H1 (cell line): ENCODE measurements at regions not wholly inside any gene's neighbourhood (a gene's known extent, or its start where the extent isn't known, plus 50 kb on each side); places are given as distances from the start of the nearest gene placed in this dataset.

Experiments
- EP300 ChIP-seq, 2 experiments: IDR thresholded peaks; 1 replicate in 1 of 2; 2 replicates in 1 of 2; pipeline ENCODE4 v1.6.1; 2011 to 2012; ENCODE audit warnings: low read depth in 2 of 2, low read length in 2 of 2, mild to moderate bottlenecking in 2 of 2, borderline replicate concordance in 1 of 2, inconsistent platforms in 1 of 2, moderate library complexity in 1 of 2
- JUND ChIP-seq: IDR thresholded peaks from 2 replicates; pipeline ENCODE4 v1.6.1; 2011; ENCODE audit warnings: mild to moderate bottlenecking, improper control_type of control experiment, low read length
- KDM1A ChIP-seq: fragments of 200-600, 300-600 bp; sonication (generic); IDR thresholded peaks from 2 replicates; pipeline ENCODE4 v1.7.1; 2016; ENCODE audit warnings: mild to moderate bottlenecking, low read length, borderline replicate concordance
- POLR2A ChIP-seq, 2 experiments: IDR thresholded peaks; 1 replicate in 1 of 2; 2 replicates in 1 of 2; pipeline ENCODE4 v1.6.1; 2011; ENCODE audit warnings: low read depth in 2 of 2, low read length in 2 of 2, mild to moderate bottlenecking in 2 of 2; ENCODE audit errors: control extremely low read depth in 1 of 2
- POLR2AphosphoS5 ChIP-seq: IDR thresholded peaks from 2 replicates; pipeline ENCODE4 v1.6.1; 2011; ENCODE audit warnings: low read depth, low read length
- RFX5 ChIP-seq: IDR thresholded peaks from 2 replicates; pipeline ENCODE4 v1.6.1; 2011; ENCODE audit warnings: low read depth, low read length, improper control_type of control experiment, borderline replicate concordance
- RNF2 ChIP-seq: fragments of 200-900, 300-1000 bp; sonication (generic); IDR thresholded peaks from 2 replicates; pipeline ENCODE4 v1.7.1; 2016; ENCODE audit warnings: borderline replicate concordance, low read depth, mild to moderate bottlenecking, antibody characterized with exemption, low read length; ENCODE audit not compliant: poor library complexity, severe bottlenecking; ENCODE audit errors: missing control alignments
- TBP ChIP-seq: IDR thresholded peaks from 2 replicates; pipeline ENCODE4 v1.6.1; 2011; ENCODE audit warnings: low read depth, low read length, improper control_type of control experiment
- ZNF274 ChIP-seq: IDR thresholded peaks from 2 replicates; pipeline ENCODE4 v1.7.0; 2012; ENCODE audit warnings: low read length, borderline replicate concordance; ENCODE audit errors: extremely low read depth
- TF ChIP-seq, protein P1 (sequence below), 3 experiments: IDR thresholded peaks; 1 replicate in 2 of 3; 2 replicates in 1 of 3; pipeline versions ENCODE4 v1.5.1 to v1.6.1; 2011; ENCODE audit warnings: low read length in 3 of 3, mild to moderate bottlenecking in 3 of 3, inconsistent platforms in 2 of 3, low read depth in 1 of 3, moderate library complexity in 1 of 3; ENCODE audit not compliant: insufficient read depth in 1 of 3; ENCODE audit errors: control extremely low read depth in 1 of 3
- TF ChIP-seq, protein P2 (sequence below): IDR thresholded peaks from 2 replicates; pipeline ENCODE4 v1.6.1; 2012; ENCODE audit warnings: low read length, inconsistent platforms

DNA sequence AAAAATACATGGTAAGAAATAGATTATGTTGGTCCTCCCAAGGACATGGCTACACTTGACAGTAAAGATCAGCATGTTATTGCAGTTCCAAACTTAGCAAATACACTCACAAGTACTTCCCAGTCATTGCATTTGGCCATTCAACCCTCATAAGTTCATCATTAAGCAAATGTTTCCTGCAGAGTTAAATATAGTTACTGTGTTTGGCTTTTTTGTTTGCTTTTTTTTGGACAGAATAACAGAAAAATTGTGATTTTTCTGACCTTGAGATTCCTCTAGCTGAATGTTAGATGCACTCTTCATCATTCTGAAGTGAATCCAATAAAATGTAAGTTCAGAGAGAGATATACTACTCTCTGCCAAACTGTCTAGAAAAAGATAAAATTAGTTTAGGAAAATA, 295.3 kb downstream of the GPD2 start:
- no peak for TF ChIP-seq POLR2AphosphoS5
- no peak for TF ChIP-seq ZNF274
- TF ChIP-seq, protein P1, sequence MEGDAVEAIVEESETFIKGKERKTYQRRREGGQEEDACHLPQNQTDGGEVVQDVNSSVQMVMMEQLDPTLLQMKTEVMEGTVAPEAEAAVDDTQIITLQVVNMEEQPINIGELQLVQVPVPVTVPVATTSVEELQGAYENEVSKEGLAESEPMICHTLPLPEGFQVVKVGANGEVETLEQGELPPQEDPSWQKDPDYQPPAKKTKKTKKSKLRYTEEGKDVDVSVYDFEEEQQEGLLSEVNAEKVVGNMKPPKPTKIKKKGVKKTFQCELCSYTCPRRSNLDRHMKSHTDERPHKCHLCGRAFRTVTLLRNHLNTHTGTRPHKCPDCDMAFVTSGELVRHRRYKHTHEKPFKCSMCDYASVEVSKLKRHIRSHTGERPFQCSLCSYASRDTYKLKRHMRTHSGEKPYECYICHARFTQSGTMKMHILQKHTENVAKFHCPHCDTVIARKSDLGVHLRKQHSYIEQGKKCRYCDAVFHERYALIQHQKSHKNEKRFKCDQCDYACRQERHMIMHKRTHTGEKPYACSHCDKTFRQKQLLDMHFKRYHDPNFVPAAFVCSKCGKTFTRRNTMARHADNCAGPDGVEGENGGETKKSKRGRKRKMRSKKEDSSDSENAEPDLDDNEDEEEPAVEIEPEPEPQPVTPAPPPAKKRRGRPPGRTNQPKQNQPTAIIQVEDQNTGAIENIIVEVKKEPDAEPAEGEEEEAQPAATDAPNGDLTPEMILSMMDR (IDR thresholded peaks at IDR 0.05; ENCODE audit: control extremely low read depth in 1 of 3, insufficient read depth in 1 of 3, low read depth in 1 of 3, low read length in 3 of 3), result no peak
- TF ChIP-seq RNF2, result no peak
- TF ChIP-seq, protein P2, sequence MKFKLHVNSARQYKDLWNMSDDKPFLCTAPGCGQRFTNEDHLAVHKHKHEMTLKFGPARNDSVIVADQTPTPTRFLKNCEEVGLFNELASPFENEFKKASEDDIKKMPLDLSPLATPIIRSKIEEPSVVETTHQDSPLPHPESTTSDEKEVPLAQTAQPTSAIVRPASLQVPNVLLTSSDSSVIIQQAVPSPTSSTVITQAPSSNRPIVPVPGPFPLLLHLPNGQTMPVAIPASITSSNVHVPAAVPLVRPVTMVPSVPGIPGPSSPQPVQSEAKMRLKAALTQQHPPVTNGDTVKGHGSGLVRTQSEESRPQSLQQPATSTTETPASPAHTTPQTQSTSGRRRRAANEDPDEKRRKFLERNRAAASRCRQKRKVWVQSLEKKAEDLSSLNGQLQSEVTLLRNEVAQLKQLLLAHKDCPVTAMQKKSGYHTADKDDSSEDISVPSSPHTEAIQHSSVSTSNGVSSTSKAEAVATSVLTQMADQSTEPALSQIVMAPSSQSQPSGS, result no peak
- no peak for TF ChIP-seq POLR2A (IDR thresholded peaks at IDR 0.05; ENCODE audit: control extremely low read depth in 1 of 2, low read depth in 2 of 2, low read length in 2 of 2)
- TF ChIP-seq EP300 (IDR thresholded peaks at IDR 0.05; ENCODE audit: borderline replicate concordance in 1 of 2, low read depth in 2 of 2, low read length in 2 of 2), result no peak
- TF ChIP-seq KDM1A, result no peak
- TF ChIP-seq RFX5, result no peak
- no peak for TF ChIP-seq JUND
- no peak for TF ChIP-seq TBP
